Vagina (tissue), 2 donors: ENCODE measurements at regions not wholly inside any gene's neighbourhood (a gene's known extent, or its start where the extent isn't known, plus 50 kb on each side); places are given as distances from the start of the nearest gene placed in this dataset.
"Not testable (repeated sequence)": the region's sequence is repeated elsewhere in the genome, so short reads cannot be mapped to it uniquely, and the experiment has no call there.

Experiments
- CTCF ChIP-seq, 3 experiments: fragments of 450-650 bp in 2 of 3; fragments of 200-600 bp in 1 of 3; sonication (generic) in 1 of 3; IDR thresholded peaks; one replicate each; pipeline ENCODE4 v1.5.1; 2017 to 2019; ENCODE audit warnings: antibody characterized with exemption in 3 of 3, mild to moderate bottlenecking in 2 of 3, moderate library complexity in 2 of 3
- POLR2A ChIP-seq, 2 donors: fragments of 450-650 bp; IDR thresholded peaks; one replicate each; pipeline ENCODE4 v1.6.1; 2017; ENCODE audit warnings: antibody characterized with exemption in 2 of 2, mild to moderate bottlenecking in 2 of 2, moderate library complexity in 2 of 2

- not testable (repeated sequence) for TF ChIP-seq POLR2A, CTCF (IDR thresholded peaks at IDR 0.05)
Observed at GRCh38 chr2:71958426-71958825, 189.2 kb downstream of the CYP26B1 start.
